NCI-H446 (cell line): ENCODE measurements at regions not wholly inside any gene's neighbourhood (a gene's known extent, or its start where the extent isn't known, plus 50 kb on each side); places are given as distances from the start of the nearest gene placed in this dataset.
"Not testable (repeated sequence)": the region's sequence is repeated elsewhere in the genome, so short reads cannot be mapped to it uniquely, and the experiment has no call there.

Source experiments
- DNase-seq, 2 experiments: peaks; one replicate each; lab custom pipeline; 2025; lab: John Stamatoyannopoulos, UW

DNA sequence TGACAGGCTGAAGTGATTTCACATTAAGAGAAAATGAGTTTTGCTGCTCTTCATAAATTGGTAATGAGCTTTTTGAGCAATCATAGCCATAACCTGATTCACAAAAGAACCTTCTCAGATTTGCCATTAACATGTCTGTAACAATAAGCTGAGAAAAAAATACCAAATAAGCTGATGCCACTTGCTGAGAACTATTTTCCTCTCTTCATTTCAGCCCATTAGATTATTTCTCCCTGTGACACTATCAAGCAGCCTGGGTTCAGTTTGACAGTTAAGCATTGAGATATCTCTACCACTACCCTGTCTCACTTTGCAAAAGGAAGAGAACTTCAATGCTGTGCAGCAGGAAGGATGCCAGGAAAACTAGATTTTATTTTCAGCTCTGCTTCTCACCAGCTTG is 673.9 kb downstream of the TRIB2 start:
- no peak for DNase-seq

GRCh38 chr2:13401312-13401711 is 684.6 kb downstream of the TRIB2 start:
- no peak for DNase-seq

DNA sequence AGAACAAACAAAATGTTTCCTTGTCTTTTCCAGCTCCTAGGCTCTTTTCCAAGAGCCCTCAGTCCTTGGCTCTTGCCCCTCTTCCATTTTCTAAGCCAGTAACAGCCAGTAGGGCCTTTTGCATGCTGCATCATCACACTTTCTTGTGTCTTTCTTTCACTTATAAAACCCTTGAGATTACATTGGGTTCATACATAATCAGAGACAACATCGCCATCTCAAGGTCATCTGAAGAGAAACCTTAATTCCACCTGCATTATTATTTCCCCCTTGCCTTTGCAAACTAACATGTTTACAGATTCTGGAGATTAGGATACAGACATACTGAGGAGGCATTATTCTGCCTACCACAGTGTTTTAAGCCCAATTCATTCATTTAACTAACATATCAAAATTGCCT is 697.3 kb downstream of the TRIB2 start:
- no peak for DNase-seq

- DNase-seq = no peak
These were observed 698.2 kb downstream of the TRIB2 start for GRCh38 chr2:13414897-13415296.

- DNase-seq = no peak
These were observed 717.2 kb downstream of the TRIB2 start for GRCh38 chr2:13433954-13434353.

GRCh38 chr2:13443554-13444261 is 727.0 kb downstream of the TRIB2 start:
- not testable (repeated sequence) for DNase-seq

GRCh38 chr2:13462464-13462863 is 745.7 kb downstream of the TRIB2 start:
- no peak for DNase-seq

GRCh38 chr2:13466076-13466475 is 749.3 kb downstream of the TRIB2 start:
- DNase-seq = no peak

DNA sequence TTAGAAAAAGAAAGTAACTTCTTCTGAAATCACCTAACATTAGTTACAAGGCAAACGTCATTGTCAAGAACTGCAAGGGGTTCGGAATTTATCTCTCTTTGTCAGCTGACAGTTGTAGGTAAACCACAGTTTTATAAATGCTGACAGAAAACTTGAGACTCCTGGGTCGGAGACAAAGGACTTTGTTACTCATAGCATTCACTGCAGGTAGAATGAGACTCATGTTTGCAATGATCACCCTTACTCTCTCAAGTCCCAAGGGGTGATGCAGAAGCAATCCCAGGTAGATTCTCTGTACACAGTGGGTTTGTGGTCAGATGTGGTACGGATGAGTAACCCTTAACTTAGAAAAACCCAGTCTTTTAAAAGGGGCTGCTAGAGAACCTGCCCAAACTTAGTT is 757.8 kb downstream of the TRIB2 start:
- DNase-seq = no peak

- DNase-seq = no peak
These were observed 763.3 kb downstream of the TRIB2 start for GRCh38 chr2:13480057-13480456.

DNA sequence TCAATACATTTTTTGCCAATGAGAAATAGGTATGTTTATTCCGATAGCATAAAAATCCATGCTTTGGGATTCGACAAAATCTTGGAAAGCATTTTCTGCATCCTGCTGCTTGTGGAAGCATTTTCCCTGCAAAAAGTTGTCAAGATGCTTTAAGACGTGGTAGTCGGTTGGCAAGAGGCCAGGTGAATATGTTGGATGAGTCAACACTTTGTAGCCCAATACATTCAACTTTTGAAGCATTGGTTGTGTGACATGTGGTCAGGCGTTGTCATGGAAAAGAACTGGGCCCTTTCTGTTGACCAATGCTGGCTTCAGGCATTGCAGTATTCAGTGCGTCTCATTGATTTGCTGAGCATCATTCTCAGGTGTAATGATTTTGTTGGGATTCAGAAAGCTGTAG is 764.5 kb downstream of the TRIB2 start:
- no peak for DNase-seq

DNA sequence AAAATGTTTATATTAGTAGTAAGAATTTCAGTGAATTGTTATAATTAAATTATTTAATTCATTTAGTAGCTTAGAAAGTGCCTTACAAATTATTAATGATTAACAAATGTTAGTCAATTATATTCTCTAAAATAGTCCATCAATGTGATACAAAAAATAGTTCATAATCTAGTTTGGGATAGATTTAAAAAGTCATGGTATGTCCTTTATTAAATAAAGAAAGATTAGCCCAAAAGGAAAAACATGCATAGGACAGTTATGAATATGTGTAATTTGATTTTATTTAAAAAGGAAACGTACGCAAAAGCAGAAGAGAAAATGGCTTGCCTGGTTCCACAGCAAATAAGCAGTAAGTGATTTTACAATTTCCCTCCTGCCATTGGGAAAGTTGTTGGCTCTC is 768.5 kb downstream of the TRIB2 start:
- no peak for DNase-seq

- no peak for DNase-seq
These were observed 772.2 kb downstream of the TRIB2 start for GRCh38 chr2:13488965-13489364.

- DNase-seq = no peak
These were observed 775.5 kb downstream of the TRIB2 start for GRCh38 chr2:13492262-13492661.

- no peak for DNase-seq
These were observed 778.3 kb downstream of the TRIB2 start for GRCh38 chr2:13495051-13495450.

GRCh38 chr2:13504808-13505207 is 788.1 kb downstream of the TRIB2 start:
- DNase-seq = no peak

DNA sequence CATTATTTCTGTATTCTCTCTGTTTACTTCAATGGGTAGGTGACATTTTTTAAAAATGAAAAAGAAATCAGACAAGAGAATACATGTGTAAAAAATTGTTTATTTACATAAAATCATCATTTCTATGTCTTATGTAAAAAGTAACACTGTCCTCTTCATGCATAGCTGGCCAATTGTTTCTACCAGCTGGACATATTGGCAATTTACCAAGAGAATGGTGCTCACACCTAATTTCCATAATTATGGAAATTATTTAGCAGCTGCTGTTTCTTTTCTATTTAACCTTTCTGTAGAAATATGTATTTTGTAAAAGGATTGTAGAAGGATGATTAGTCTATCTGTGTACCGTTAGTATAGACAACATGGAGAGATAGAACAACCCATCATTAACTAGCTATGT is 791.9 kb downstream of the TRIB2 start:
- no peak for DNase-seq

GRCh38 chr2:13515254-13515653 is 798.5 kb downstream of the TRIB2 start:
- no peak for DNase-seq

DNA sequence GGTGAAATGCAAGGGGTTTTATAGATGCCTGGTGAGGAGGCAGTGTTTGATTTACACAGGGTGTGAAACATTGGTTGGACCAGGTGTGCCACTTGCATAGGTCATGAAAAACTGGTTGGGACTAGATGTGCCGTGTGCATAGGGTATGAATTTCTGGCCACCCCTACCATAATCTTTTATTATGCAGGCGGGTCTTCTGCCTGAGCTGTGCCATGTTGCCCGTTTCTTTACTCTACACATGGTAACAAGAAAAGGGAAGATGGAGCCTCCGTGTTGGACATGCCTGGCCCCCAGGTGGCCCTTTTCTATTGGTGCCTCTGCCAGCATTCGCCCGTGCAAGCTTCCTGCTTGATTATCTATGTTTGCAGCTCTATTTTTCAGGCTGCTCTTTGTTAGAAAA is 805.4 kb downstream of the TRIB2 start:
- no peak for DNase-seq

- no peak for DNase-seq
These were observed 806.4 kb downstream of the TRIB2 start for GRCh38 chr2:13522917-13523821.

DNA sequence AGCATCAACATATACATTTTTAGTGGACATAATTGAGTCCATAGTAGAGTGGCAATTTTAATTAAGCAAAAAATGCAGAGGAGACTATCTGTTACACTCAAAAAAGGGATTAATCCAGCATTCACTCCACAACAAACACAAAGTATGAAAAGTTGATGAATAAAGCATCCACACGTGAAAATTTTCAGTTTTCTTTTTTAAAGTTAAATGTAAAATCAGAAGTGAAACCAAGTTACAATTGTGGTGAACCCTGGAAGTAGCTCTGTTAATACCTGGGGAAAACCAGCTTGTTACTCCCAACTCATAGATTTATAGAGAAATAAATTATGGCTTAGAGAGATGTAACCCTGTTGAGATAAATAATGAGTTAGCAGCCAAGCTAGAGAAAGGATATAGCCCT is 807.8 kb downstream of the TRIB2 start:
- DNase-seq = no peak

GRCh38 chr2:13531735-13532410 is 815.1 kb downstream of the TRIB2 start:
- not testable (repeated sequence) for DNase-seq
